Gastroesophageal sphincter (tissue), 4 donors: ENCODE measurements at regions not wholly inside any gene's neighbourhood (a gene's known extent, or its start where the extent isn't known, plus 50 kb on each side); places are given as distances from the start of the nearest gene placed in this dataset.
"Not testable (repeated sequence)": the region's sequence is repeated elsewhere in the genome, so short reads cannot be mapped to it uniquely, and the experiment has no call there.

Experiments used
- ATAC-seq: fragments of 150-250 bp; one replicate; pipeline ENCODE4 v1.9.1; 2016; ENCODE audit warnings: mild to moderate bottlenecking, moderate library complexity
- H3K27ac ChIP-seq, 4 donors: fragments of 200-600 bp; sonication (generic) in 3 of 4; 1 replicate in 3 of 4; 2 replicates in 1 of 4; pipeline ENCODE4 v1.5.1; 2016 to 2019
- H3K27me3 ChIP-seq: fragments of 200-600 bp; sonication (generic); one replicate; pipeline ENCODE4 v1.5.1; 2019
- H3K36me3 ChIP-seq, 2 donors: fragments of 200-600 bp; sonication (generic); one replicate each; pipeline ENCODE4 v1.5.1; 2019; ENCODE audit warnings: control low read depth in 1 of 2
- H3K4me1 ChIP-seq, 3 donors: fragments of 200-600 bp; sonication (generic); 1 replicate in 2 of 3; 2 replicates in 1 of 3; pipeline ENCODE4 v1.5.1; 2016 to 2019; ENCODE audit warnings: control low read depth in 2 of 3
- H3K4me3 ChIP-seq, 2 donors: fragments of 200-600 bp; sonication (generic); one replicate each; pipeline ENCODE4 v1.5.1; 2019; ENCODE audit warnings: mild to moderate bottlenecking in 1 of 2, moderate library complexity in 1 of 2
- H3K9me3 ChIP-seq, 3 donors: fragments of 200-600 bp; sonication (generic); one replicate each; pipeline ENCODE4 v1.5.1; 2017 to 2019; ENCODE audit warnings: control low read depth in 2 of 3
- CTCF ChIP-seq, 4 experiments: fragments of 200-600 bp in 2 of 4; fragments of 450-650 bp in 2 of 4; sonication (generic) in 1 of 4; IDR thresholded peaks; one replicate each; pipeline ENCODE4 v1.5.1; 2017 to 2019; ENCODE audit warnings: antibody characterized with exemption in 4 of 4, mild to moderate bottlenecking in 2 of 4, moderate library complexity in 2 of 4
- EP300 ChIP-seq: sonication (generic); formaldehyde crosslinking; IDR thresholded peaks from one replicate; pipeline ENCODE4 v1.6.1; 2017; ENCODE audit warnings: antibody characterized with exemption, mild to moderate bottlenecking
- POLR2A ChIP-seq, 2 donors: fragments of 450-650 bp; IDR thresholded peaks; one replicate each; pipeline ENCODE4 v1.6.1; 2017; ENCODE audit warnings: antibody characterized with exemption in 2 of 2, mild to moderate bottlenecking in 2 of 2, moderate library complexity in 1 of 2
- POLR2AphosphoS5 ChIP-seq: sonication (generic); formaldehyde crosslinking; IDR thresholded peaks from one replicate; pipeline ENCODE4 v1.6.1; 2017; ENCODE audit warnings: antibody characterized with exemption
- WGBS, 2 donors: methylation state at CpG; one replicate each; pipeline ENCODE4 v1.1.5; 2018; ENCODE audit warnings: low coverage in 1 of 2; 5-methylcytosine and 5-hydroxymethylcytosine counted together

- H3K36me3 ChIP-seq = no peaks in the 10 kb centered on the region
- TF ChIP-seq POLR2AphosphoS5 (no peak), POLR2A (IDR thresholded peaks at IDR 0.05) (no peak), CTCF (IDR thresholded peaks at IDR 0.05) (no peak), EP300 (no peak)
- H3K9me3 ChIP-seq = no peaks in the 10 kb centered on the region
- no peak for ATAC-seq
- 80 to 88% methylated on average over 3 of the region's 3 CpGs for whole genome bisulfite sequencing, 2 donors
- H3K27ac ChIP-seq = no peak overlapping the region
- no peak overlapping the region for H3K4me3 ChIP-seq
- no peaks in the 10 kb centered on the region for H3K4me1 ChIP-seq
- no peaks in the 10 kb centered on the region for H3K27me3 ChIP-seq
Measured at GRCh38 chr13:87537951-87538350, 133.2 kb upstream of the SLITRK5 start.

DNA sequence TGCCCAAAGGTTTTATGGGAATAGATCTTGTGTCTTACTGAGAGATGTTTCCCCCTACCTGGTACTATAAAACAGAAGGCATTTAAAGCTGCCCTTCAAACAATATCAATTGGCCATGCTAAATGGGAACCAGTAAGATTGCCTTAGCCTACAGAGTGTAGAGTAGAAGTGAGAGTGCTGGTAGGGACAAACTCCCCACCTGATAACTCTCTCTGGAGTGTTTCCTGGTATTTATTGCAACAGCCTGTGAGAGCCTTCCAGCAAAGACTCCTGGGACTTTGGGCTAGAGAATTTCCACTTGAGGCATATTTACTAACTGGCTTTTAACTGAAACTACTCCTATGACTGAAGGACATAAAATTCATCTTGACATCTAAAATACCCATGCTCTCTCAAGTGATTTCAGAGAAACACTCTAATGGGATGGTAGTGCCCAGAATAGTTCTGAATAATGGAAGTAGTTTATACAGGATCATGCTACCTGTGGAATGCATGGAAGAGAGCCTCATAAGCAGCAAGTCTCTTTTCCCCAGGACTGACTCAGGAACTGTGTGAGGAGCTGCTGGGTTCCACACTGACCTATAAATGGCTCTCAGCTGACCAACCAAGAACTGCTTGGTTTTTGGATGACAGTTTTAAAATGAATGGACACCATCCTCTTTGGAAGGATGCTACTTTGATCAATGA lies 132.7 kb upstream of the SLITRK5 start:
- Histone ChIP-seq H3K4me1 (no peaks in the 10 kb centered on the region), H3K27me3 (no peaks in the 10 kb centered on the region), H3K4me3 (no peak overlapping the region), H3K36me3 (no peaks in the 10 kb centered on the region), H3K27ac (no peak overlapping the region), H3K9me3 (no peaks in the 10 kb centered on the region)
- TF ChIP-seq CTCF (IDR thresholded peaks at IDR 0.05) = no peak
- TF ChIP-seq EP300 = no peak
- TF ChIP-seq POLR2A (IDR thresholded peaks at IDR 0.05) = no peak
- no peak for TF ChIP-seq POLR2AphosphoS5
- ATAC-seq = no peak

DNA sequence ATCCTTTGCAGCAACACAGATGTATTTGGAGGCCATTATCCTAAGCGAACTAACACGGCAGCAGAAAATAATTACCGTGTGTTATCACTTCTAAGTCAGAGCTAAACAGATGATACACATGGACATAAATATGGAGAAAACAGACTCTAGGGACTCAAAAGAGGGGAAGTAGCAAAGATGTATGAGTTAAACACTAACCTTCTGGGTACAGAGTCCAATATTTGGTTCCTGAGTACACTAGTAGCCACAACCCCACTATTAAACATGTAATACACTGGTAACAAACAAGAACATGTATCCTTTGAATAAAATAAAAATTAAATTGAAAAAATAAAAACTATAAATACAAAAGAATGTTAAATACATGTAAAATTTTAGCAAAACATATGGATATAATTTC lies 118.0 kb upstream of the SLITRK5 start:
- 85 to 100% methylated on average over 3 of the region's 3 CpGs for WGBS, 2 donors
- TF ChIP-seq POLR2AphosphoS5 = no peak
- no peak for TF ChIP-seq POLR2A (IDR thresholded peaks at IDR 0.05)
- no peak for TF ChIP-seq EP300
- TF ChIP-seq CTCF (IDR thresholded peaks at IDR 0.05) = no peak
- H3K27ac ChIP-seq = no peak overlapping the region
- ATAC-seq = no peak
- H3K27me3 ChIP-seq = no peaks in the 10 kb centered on the region
- H3K36me3 ChIP-seq = no peaks in the 10 kb centered on the region
- no peaks in the 10 kb centered on the region for H3K9me3 ChIP-seq
- H3K4me1 ChIP-seq = no peaks in the 10 kb centered on the region
- H3K4me3 ChIP-seq = no peak overlapping the region

DNA sequence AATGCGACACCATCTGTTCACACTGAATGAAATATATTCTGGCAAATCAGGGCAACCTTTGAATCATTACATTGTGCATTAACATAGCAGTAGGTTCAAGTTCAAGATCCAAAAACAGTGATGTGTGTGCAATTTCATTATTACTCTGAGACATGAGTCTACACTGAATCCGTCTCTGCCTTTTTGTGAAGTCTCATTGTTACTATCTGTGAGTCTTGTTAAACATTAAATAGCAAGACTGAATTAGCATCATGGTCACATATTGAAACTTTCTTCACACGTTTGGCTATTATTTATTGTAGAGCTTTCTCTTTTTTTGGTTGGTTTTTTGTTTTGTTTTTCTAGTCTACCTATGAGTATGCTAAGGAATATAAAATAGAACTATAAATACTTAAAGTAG lies 117.1 kb upstream of the SLITRK5 start:
- Histone ChIP-seq H3K36me3 (no peaks in the 10 kb centered on the region), H3K4me1 (no peaks in the 10 kb centered on the region), H3K27ac (no peak overlapping the region), H3K4me3 (no peak overlapping the region), H3K9me3 (no peaks in the 10 kb centered on the region), H3K27me3 (no peaks in the 10 kb centered on the region)
- 72 to 76% methylated on average over 3 of the region's 3 CpGs for WGBS, 2 donors
- TF ChIP-seq EP300 = no peak
- TF ChIP-seq CTCF (IDR thresholded peaks at IDR 0.05) = no peak
- TF ChIP-seq POLR2AphosphoS5 = no peak
- no peak for TF ChIP-seq POLR2A (IDR thresholded peaks at IDR 0.05)
- ATAC-seq = no peak

DNA sequence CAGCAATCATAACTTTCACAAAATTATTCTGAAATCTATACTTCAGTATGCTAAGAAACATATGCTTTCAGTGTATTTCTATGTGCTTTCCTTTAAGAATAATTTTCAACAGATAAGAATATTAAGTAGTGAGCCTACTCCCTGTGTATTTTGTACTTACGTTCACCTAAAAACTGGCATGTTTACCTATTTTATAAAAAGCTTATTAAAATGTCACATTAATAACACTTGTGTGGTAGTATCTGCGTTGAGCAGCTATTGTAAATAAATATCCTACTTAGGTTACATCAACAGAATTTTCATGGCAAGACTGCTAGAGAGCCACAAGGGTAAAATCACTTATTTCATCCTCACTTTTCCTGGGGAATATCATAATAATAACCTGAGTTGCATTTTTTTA lies 113.4 kb upstream of the SLITRK5 start:
- ATAC-seq = no peak
- Histone ChIP-seq H3K27ac (no peak overlapping the region), H3K9me3 (no peaks in the 10 kb centered on the region), H3K27me3 (no peaks in the 10 kb centered on the region), H3K4me3 (no peak overlapping the region), H3K36me3 (no peaks in the 10 kb centered on the region), H3K4me1 (no peaks in the 10 kb centered on the region)
- WGBS, 2 donors = 19 to 37% methylated on average over 2 of the region's 2 CpGs
- TF ChIP-seq CTCF (IDR thresholded peaks at IDR 0.05) = no peak
- TF ChIP-seq EP300 = no peak
- TF ChIP-seq POLR2A (IDR thresholded peaks at IDR 0.05) = no peak

GRCh38 chr13:87561580-87561979 lies 109.6 kb upstream of the SLITRK5 start:
- ATAC-seq = not testable (repeated sequence)
- WGBS, 2 donors = 95% methylated on average over 3 of the region's 31 CpGs; no CpG with 5 or more reads in 1 of the 2 donors

More at GRCh38 chr13:87561580-87561979, 109.6 kb upstream of the SLITRK5 start:
- H3K36me3 ChIP-seq, H3K27me3 ChIP-seq, H3K4me3 ChIP-seq, H3K27ac ChIP-seq, H3K9me3 ChIP-seq, H3K4me1 ChIP-seq: not testable (repeated sequence)
